ENCODE measurements at regions not wholly inside any gene's neighbourhood (a gene's known extent, or its start where the extent isn't known, plus 50 kb on each side); places are given as distances from the start of the nearest gene placed in this dataset.

- no peak for TF ChIP-seq CTCF (IDR thresholded peaks at IDR 0.05; ENCODE audit: insufficient read depth, low read length, poor library complexity, severe bottlenecking)
- no peak for TF ChIP-seq EZH2phosphoT487 (conservative IDR thresholded peaks at IDR 0.05; ENCODE audit: low read length)
Measured at GRCh38 chr13:47632311-47632710, 368.8 kb downstream of the SUCLA2 start.
